Activated CD4-positive, CD25-positive, alpha-beta regulatory T cell (primary cell): ENCODE measurements at regions not wholly inside any gene's neighbourhood (a gene's known extent, or its start where the extent isn't known, plus 50 kb on each side); places are given as distances from the start of the nearest gene placed in this dataset.
A peak's percentile ranks its signal among the peaks of the same experiment; 100 is the strongest.

Experiments used
- DNase-seq, 4 experiments: peaks; one replicate each; lab custom pipeline; 2025; lab: John Stamatoyannopoulos, UW

DNA sequence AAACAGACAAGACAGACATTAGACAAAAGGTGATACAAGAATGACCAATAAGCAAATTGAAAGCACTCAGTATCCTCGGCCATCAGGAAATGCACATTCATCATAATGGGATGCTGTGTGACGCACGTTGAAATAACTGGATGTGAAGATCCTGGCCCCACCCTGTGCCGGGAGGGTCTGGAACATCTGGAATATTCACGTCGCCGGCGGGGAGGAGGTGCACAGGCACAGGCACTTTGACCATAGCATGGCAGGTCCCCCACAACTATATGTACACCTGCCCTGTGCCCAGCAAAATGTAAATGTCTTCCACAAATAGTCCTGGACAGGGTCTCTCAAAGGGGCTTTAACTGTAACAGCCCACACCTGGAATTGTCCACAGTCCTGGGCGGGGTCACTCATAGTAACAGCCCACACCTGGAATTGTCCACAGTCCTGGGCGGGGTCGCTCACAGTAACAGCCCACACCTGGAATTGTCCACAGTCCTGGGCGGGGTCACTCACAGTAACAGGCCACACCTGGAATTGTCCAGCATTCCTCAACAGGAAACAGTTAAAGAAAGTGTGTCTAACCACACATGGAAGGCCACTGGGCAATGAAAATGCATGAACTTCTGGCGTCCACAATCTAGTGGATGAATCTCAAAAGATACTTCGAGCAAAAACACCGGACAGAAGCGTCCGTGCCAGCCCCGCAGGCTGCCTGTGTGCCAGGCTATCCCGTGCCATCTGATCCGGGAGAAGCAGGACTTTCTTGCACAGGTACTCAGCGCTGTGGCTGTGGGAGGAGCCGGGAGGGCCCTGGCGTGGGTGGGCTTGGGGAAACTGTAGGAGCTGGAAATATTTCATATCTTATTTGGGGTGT is 113.4 kb downstream of the RTP5 start:
- no peak for DNase-seq

DNA sequence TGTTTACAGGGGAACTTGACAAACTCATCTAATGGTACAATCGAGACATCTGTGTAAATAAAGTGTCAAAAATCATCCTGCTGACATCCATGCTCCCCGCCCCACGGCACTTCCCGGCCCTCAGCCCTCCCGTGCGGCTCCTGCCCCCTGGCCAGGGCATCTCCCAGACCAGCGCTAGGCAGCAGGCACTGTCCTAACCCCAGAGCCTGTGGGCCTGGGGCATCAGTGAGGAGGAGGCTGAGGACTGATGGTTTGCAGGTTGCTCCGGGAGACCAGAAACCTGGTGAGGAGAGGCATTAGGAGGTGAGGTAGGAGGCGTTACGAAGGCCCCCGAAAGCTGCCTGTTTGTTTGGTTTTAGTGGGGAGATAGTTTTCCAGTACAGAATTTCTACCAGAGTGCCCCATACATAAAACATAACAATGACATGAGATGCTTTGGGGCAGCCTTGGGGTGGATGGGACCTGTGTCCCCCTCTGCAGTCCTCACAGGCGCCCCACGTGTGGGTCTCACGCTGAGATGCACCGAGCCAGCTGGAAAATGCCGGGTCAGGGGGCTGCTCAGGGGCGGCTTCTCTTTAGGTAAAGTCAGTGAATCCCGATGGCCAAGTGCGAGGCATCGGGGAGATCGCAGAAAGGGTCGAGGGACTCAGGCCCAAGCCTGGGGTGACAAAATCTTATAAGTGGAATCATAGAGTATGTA is 114.2 kb downstream of the RTP5 start:
- no peak for DNase-seq

DNA sequence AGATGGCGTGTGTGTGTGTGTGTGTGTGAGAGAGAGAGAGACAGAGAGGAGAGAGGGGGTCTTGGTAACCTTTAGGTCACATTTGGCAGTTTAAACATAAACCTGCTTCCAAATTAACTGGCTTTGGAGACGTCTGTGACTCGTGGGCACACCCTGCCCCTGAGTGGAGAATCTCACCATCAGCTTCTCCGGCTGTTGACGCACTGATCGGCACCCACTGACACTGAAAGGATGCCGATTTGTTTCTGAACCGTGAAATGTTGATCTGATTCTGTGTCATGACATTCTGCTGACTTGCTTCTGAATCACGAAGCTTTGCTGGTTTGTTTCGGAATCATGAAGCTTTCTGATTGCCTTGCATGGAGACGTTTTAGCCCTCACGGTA is 114.7 kb downstream of the RTP5 start:
- DNase-seq, result no peak

DNA sequence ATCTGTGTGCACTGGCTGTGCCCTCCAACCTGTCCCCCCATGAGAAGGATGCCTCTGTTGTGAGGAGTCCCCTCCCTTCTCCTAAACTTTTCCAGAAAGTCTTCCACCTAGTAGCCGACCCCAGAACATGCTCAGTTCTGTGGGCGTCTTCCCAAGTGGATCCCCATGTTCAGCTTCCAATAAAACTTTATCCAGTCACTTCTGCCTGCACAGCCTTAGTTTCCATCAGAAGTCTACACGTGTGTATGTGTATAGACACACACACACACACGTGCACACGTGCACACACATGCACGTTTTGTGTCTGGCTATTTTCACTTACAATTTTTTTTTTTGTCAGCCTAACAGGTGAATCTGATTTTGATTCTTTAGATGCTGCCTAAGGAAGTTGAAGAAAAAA is 115.1 kb downstream of the RTP5 start:
- DNase-seq, result no peak

DNA sequence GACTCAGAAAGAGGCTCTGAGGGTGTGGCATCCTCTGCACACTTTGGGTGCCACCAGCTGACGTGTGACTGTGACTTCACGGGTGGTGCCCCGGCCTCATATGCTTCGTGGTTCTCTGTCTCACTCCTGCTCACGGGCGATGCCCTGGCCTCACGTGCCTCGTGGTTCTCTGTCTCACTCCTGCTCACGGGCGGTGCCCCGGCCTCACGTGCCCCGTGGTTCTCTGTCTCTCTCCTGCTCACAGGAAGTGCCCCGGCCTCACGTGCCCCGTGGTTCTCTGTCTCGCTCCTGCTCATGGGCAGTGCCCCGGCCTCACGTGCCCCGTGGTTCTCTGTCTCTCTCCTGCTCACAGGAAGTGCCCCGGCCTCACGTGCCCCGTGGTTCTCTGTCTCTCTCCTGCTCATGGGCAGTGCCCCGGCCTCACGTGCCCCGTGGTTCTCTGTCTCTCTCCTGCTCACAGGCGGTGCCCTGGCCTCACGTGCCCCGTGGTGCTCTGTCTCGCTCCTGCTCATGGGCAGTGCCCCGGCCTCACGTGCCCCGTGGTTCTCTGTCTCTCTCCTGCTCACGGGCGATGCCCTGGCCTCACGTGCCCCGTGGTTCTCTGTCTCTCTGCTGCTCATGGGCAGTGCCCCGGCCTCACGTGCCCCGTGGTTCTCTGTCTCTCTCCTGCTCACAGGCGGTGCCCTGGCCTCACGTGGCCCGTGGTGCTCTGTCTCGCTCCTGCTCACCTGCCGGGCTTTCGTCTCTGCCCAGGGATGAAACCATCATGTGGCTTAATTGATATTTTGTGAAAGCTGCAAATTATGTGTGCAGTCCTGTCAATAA is 115.8 kb downstream of the RTP5 start:
- peak in 2 of 4 experiments; percentile 53 for DNase-seq

DNA sequence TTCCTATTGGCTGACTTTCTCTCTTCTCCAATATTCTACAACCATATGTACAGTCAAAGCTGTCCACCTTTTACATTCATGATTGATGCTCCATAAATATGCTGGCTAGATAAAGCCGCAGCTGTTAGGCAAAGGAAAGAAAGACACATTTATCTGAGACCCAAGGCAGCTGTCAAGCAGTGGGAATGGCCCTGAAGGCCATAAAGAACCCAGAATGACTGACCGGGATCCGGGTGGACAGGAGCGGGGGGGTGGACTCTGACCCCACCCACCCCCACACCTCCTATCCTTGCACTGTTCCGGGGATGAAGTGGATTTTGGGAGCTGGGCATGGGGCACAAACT is 116.4 kb downstream of the RTP5 start:
- DNase-seq, result no peak

DNA sequence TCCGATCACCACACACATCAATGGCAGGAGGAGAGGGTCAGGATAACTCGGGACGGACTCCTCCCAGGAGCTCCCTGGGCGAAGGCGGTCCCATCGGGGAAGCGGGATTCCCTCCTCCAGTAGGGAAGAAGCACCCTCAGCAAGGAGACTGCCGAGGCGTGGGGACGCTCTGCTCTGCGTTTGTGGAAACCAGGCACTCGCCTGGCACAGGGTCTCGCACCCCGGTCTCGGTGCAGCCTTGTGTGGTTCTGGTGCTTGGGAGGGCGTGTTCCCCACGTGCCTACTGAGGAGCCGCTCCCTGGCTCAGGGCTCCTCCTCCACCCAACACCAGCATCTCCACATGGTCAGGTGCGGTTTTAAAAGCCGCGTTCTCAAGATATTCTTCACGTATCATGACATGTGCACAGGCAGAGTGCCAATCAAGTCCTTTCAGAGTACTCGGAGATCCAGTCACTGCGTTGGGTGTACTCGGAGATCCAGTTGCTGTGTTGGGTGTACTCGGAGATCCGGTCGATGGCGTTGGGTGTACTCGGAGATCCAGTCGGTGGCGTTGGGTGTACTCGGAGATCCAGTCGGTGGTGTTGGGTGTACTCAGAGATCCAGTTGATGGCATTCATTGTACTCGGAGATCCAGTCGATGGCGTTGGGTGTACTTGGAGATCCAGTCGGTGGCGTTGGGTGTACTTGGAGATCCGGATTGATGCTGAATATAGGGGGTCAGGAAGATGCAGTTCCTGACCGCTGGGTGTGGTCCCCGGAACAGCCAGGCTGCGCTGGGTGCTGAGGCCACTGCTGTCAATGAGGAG is 117.5 kb downstream of the RTP5 start:
- no peak for DNase-seq

DNA sequence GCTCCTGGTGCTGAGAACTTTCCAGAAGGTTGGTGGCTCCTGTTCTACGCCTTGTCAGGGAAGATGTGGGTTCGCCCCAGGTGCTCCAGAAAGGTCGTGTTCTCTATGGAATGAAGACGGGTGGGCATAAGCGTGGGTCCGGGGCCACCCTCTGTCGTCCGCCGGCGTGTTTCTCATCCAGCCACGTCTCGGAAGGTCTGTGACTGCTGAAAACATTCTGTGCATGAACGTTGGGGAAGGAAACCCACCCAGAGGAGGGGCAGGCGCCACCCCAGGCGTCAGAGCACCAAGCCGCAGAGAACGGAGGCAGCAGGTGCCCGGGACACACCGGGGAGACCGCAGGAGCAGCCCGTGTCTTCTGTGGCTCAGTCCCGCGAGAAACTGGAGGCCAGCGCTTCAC is 118.2 kb downstream of the RTP5 start:
- no peak for DNase-seq

DNA sequence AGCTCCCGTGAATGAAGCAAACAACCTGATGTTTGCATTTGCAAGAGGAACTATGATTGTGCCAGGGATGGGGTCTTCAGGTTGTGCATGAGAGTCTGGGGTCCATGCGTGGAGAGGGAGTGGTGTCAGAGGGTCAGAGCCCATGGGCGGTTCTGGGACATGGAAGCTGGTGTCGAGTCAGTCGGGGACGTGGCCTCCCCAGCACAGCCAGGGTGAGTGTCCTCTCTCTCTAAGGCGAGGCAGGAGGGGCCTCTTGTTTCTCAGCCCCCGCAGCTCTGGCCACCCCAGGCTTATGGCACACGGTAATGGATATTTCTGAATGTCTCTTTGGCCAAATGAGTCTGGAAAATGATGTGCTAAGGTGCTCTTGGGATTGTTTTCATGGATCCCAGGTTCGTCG is 118.6 kb downstream of the RTP5 start:
- DNase-seq, result no peak

DNA sequence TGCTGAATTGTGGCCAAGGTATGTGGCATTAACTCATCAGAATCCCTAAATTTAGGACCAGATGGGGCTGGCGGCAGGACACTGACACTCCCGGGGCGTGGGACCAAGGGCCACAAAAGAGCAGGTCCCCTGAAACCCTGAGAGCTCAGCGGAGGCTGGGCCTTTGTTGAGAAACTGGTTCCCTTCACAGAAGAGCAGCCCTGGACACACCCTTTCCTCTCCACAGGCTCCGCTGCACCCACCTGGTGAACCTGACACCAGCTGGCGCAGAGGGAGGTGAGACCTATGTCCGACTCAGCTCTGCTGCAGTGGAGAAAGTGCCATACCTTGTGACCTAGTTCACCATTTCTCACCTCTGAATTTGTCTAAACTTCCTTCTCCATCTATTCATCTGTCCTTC is 119.5 kb downstream of the RTP5 start:
- no peak for DNase-seq

DNA sequence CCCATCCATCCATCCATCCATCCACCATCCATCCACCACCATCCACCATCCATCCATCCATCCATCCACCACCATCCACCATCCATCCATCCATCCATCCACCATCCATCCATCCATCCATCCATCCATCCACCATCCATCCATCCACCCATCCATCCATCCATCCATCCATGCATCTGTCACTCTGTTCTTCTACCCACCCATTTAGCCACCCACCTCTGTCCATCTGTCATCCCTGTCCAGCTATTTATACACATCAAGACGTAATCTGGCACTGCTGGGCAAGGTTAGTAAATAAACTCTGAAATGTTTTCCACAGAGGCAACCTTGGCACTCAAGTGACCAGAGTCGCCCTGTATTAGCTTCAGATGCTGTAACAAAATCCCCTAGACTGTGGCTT is 120.9 kb downstream of the RTP5 start:
- DNase-seq, result no peak

DNA sequence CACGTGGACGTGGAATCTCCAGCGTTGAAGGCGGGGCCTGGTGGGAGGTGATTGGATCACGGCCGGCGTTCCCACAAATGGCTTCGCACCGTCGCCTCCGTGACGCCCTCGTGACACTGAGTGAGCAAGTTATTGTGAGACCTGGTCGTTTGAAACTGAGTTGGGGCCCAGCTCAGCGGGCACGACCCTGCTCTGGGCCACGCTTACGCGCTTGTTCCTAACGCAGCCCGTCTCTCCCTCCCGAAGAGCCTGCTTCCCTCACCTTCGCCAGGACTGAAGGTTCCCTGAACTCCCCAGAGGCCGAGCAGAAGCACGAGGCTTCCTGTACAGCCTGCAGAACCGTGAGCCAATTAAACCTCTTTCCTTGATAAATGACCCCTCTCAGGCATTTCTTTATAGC is 121.8 kb downstream of the RTP5 start:
- no peak for DNase-seq

DNA sequence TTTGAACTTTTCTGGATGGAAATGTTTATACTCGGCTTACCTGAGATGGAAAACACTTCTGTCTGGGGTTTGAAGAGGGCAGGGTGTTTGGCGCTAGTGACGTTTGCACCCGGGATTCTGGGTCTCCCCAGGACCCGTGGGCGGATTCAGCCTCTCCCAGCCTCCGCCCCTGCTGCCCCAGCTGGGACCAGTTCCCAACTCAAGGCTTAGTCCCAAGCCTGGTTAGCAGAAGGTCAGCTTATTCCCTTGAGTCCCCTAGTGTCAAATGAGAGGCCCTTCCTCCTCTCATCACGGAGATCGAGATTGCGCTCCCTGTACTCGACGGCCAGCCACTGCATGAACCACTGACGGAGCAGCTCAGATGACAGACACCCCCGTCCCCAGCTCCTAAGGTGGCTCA is 123.2 kb downstream of the RTP5 start:
- no peak for DNase-seq

DNA sequence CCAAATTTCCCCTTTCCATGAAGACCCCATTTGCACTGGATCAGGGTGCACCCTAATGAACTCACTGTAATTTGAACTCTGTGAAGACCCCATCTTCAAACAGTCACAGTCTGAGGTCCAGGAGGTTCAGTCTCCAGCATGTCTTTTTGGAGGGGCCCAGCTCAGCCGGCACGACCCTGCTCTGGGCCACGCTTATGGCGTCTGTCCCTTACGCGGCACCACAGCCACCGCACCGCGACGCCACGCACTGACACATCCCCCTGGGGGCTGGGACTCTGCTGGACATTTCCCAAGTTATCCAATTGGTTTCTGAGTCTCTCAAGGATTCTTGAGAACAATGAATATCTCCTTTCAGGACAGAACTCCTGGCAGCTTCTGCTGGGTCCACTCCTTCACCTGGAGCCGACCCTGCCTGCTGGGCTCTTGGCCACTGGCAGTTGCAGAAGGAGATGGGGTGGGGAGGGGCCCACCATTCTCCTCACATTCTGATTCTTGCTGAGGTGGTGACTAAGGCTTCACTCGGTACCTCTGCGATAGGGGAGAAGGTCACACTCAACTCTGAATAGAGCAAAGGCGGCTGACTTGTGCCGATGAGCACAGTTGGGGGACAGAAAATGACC is 124.0 kb downstream of the RTP5 start:
- no peak for DNase-seq

DNA sequence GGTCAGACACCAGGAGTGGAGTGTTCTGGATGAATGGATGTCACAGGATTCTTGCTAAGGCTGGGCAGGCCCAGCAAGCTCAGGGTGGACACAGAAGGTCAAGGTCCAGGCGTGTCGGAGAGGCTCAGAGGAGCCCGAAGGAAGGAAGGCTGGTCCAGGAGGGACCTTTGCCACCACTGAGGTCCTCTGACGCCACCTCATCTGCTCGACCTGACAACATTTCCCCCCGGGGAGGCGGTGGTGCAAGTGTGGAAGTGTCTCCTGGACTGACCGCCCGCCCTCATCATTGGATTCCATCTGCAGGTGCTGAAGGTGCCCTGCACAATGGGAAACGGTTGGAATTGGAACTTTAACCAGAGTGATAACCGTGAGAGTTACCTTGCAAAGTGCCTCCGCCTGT is 124.6 kb downstream of the RTP5 start:
- no peak for DNase-seq

DNA sequence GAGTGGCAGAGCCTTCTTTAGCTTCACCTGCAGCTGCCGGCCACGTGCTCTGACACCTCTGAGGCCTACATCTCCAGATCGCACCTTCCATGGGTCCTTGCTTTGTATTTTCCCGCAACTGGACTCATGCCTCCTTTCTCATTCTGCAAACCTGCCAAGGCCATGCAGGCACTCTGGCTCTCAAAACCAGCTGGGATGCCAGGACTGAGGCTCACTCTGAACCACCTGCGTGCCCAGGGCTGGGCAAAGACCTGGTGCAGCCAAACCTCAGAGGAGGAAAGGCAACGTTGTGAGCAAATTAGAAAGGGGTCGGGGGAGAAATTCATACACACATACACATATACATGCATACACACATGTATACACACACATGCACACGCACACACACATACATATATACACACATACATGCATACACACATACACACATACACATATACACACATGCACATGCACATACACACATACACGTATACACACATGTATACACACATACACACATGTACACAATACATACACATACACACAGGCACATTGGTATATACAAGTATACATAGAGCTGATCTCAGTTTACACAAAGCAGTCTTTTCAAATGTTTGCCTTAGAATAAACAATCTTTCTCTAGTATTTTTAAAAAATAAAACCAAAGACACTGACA is 125.2 kb downstream of the RTP5 start:
- DNase-seq, result no peak

DNA sequence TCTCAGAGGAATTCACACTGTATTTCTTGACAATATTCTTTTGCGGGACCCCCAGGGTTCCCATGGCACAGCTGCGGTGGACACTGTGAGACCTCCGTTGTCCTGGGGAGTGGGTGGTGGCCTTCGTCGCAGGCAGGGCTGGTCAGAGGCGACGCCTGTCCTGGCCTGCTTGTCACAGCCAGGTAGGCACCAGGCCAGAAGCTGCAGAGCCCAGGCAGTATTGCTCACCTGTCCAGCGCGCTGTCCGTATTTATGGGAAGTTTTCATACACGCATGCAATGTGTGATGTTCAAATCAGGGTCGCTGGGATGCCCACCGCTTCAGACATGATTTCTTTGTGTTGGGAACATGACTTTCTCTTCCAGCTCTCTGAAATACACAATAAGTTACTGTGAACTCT is 126.6 kb downstream of the RTP5 start:
- no peak for DNase-seq

DNA sequence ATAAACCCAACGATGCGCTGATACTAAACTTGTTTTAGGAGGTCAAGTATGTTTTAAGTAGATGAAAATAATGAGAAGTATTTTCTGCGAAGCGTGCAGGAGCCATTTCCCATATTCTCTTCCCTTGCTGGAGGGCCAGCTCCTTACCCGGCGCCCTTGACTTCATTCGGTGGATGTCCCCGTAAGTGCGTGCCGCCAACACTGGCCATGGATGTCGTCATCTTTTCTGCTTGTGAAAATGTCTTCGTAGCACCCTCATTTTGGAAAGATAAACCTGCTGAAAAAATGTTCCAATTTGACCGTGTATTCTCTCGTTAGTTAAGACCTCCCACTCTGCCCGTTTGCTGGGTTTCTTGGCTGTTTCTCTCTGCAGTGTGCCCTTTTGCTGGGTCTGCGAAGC is 127.5 kb downstream of the RTP5 start:
- no peak for DNase-seq

DNA sequence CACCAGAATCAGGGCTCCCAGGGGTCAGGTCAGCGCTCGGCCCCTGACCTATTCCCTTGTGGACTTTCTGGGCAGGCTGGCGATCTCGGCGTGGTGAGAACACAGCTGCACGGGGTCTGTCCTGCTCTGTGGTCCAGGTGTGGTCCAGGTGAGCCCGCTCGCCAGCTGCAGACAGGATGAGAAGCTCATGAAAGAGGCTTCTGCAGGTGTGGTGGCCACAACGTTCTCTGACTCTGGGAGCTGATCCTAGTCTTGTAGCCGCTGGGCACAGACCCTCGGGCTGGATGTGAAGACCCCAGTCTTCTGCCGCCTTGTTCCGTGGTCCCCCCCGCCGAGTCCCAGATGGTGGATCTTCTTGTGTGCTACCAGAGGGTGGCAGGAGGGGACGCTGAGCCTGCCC is 129.7 kb downstream of the RTP5 start:
- no peak for DNase-seq

DNA sequence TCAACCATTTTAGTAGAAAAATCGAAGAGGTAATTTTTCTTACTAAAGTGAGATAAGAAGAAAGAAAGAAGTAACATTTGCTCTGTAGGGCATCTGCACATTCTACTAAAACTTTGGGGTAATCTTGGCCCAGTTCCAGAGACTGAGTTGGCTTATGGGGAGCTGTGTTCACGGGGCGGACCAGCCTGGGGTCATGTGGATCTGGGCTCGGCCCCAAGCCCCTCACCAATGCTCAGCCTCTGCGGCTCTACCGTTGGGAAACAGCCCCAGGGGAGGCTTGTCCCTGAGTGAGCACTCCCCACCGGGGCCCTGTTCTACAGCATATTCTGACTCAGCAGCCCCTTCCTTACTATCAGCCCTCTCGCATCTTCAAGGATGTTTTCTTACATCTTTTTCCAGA is 132.3 kb downstream of the RTP5 start:
- DNase-seq, result no peak

DNA sequence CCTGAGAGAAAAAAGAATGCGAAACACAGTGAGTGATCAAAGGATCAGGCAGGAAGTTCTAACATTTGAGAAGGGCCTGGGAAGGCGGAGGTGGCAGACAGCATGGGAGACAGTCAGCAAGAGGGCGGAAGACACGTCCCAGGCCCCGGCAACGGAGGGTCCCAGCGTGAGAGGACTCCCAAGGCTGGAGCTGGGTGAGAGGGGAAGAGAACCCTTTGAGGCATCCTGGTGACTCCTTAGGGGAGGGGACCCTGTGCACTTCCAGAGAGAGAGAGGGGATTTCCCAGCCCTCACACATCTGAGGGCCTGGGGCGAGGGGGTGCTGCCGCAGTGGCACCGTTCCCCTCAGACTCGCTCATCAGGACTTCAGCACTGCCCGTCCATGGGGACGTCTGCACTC is 133.4 kb downstream of the RTP5 start:
- DNase-seq, result no peak
